CD4-positive, alpha-beta T cell treated with Interleukin-17A for 1 hour (primary cell): ENCODE measurements at regions not wholly inside any gene's neighbourhood (a gene's known extent, or its start where the extent isn't known, plus 50 kb on each side); places are given as distances from the start of the nearest gene placed in this dataset.

Experiments
- DNase-seq: peaks from one replicate; pipeline ENCODE4 v3.0.0-alpha.2; 2020

DNA sequence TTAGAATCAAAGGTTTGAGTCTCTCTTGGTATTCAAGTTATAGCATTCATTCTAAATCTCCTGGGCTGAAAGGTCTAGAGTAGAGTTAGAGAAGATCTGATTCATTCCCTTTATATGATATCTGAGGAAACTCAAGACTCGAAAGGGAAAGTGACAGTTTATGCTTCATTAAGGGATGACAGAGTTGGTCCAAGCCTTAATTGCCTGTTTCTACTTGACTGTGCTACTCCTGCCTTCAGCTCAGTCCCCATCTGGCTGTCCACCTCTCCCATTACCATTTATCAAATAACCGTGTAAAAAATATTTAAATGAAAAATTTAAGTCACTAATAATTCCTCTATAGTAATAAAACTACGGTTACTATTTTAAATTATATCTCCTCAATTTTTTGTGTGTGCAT lies 537.1 kb upstream of the MEX3C start:
- DNase-seq, result no peak

DNA sequence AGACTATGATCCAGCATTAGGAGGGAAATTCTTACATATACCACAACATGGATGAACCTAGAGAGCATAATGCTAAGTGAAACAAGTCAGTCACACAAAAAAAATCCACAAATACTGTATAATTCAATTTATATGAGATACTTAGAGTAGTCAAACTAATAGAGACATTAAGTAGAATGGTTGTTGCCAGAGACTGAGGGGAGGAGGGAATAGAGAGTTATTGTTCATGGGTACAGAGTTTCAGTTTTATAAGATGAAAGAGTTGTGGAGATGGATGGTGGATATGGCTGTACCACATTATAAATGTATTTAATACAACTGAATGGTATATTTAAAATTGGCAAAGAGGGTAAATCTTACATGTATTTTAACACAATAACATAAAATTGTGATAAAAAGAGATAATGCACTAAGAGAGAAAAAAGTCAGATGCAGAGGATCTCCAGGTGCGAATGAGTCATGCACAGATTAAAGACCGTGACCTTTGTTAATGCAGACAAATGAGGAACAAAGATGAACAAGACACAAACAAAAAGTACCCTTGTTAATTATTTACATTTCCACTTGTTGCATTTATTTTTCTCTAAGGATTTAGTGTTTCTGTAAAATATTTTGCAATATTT lies 541.7 kb upstream of the MEX3C start:
- DNase-seq, result no peak

DNA sequence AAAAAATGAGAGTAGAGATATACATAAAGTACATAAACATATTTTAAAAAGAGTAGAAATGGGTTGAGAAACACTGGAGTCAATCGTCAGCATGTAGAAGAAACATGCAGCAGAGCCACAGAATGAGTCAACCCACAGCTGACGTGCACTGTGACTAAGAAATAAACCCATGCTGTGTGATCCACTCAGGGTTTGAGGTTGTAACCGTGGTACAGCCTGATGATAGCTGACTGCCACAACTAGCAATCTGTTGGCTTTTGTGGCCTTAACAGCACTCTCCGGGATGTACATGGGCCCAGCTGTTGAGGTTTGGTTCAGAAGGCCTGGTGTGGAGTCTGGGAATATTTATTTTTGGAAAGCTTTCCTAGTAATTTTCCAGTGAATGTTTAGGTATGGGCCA lies 554.4 kb upstream of the MEX3C start:
- no peak for DNase-seq

DNA sequence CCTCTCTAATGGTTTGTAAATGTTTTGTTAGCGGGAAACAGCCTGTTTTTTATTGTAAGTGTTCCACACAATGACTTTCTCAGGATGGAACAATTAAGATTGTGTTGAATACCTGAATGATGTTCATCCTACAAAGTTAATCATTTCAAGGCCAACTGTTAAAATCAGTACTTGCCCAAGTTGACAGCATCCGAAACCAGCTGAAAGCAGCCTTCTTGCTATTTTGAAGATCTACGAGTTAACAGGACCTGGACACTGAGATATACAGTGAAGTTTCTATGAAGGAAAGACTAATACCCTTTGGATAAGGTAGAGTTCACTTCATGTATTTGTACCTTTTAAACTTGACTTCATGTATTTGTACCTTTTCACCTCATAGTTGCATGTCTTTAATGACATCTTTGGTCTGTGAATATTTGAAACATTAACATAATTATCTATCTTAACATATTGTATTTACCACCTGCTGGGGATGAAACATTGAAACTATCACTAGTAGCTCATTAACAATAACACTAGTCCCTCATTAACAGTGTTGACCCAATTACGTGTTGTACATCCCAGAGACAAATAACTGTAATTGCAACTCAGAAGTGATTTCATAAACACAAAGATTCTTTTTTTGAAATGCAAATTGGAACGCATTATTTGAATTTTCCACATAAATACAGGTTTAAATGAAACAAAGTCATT lies 556.0 kb upstream of the MEX3C start:
- no peak for DNase-seq

DNA sequence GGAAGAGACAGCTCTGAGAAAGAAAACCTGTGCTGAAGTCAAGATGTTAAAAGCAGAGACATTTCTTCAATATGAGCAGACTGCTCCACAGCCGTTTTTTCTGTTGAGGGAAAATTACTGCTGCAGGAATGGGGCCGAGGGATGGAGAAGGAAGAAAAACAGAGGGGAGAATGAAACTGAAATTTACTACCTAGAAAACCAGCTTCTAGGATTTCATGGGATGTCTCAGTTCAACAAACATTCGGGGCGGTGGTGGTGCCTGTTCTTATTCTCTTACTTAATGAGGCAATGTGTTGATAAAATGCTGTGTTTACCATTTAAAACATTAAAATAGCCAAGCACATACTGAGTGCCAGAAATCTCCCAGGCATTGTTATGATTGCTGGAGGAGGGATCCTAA lies 557.1 kb upstream of the MEX3C start:
- DNase-seq, result no peak

DNA sequence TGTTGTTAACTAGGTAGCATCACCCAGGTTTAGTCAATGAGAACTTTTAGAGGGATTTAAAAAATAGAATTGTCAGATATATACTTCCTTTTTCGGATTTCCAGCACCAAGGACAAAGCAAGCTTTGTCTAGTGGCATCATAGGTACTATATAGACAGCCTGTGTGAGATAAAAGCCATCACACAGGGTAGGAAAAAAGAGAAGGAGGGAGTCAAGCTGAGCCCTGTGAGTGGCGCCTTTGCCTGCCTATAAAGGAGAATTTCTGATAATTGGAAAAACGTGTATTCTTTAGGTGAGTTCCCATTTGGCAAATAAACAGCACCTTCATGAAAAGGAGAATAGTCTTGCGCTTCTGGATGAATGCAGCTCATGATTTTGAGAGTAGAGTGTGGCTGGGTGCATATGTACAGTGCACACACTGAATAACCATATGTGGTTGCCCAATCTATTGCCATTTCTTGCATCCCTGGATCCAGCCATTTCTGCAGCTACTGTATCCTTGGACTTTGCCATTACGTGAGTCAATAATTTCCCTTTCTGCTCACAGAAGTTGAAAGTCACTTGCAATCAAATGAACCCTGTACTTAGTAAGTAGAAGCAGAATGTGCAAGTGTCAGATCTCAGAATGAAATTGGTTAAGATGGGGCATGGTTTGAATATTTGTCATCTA lies 559.9 kb upstream of the MEX3C start:
- DNase-seq, result no peak

DNA sequence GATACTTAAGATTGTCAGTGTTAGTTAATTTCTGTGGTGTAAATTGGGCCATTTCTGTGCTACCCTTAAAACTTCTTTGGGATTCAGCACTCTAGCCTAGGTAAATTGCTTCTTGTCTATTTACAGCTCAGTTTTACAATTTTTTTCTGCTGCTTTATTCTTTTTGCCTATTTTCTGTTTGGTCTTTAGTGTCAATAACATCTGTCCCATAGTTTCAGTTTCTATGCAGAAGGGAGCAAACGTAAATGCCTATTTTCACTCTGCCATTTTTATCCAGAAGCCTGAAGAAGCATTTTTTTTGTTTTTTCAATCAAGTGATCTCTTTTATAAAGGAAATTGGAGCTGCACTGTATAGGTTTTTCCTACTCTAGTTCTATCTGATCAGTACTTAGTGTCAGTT lies 564.9 kb upstream of the MEX3C start:
- DNase-seq, result no peak

DNA sequence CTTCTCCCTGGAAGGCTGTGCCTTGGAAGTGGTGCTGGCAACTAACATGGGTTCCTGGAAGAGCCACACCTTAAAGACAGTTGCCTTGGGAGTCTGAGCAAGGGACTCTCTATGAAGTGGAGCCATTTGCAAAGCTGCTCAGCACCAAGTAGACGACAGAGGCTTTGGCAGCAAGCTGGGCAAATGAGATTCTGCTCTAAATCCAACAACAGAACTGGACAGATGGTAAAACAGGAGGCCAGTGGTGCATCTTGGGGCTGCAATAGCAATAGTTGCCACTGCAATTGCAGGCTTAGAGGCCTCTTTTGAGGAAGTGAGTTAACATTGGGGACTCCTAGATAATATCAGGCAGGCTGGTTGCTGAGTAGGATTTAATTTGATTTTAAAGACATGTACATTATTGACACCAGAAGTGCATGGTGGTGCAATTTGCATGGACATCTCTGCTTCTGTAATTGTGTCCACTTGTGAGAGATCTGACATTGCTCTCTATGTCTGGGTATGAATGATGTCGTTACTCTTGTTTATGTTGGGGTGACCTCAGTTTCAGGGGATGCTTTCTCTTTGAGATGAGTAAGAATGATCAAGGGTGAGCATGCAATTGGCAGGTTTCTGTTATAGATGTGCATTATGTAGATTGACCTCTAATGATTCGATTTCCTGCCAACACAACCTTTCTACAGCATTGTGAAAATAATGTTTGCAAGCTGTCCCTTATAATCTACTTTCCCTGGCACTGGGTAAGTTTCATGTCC lies 568.3 kb upstream of the MEX3C start:
- DNase-seq, result no peak

DNA sequence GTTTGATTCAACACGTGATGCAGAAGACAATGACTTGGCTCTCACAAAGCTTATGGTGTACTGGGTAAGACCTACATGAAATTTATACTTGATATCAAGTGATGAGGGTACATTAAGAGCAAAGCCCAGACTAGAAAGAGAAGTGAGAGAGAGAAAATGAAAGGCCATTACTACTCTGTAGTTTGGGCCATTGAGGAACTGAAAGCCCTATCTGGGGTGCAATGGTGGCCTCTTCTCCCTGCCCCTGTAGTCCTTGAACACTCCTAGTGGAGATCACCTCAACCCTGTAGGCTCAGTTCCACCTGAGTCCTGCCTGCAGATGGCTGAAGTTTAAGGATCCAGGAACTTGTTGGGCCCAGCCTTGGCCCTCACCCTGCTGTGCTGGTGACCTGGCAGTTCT lies 569.8 kb upstream of the MEX3C start:
- no peak for DNase-seq

DNA sequence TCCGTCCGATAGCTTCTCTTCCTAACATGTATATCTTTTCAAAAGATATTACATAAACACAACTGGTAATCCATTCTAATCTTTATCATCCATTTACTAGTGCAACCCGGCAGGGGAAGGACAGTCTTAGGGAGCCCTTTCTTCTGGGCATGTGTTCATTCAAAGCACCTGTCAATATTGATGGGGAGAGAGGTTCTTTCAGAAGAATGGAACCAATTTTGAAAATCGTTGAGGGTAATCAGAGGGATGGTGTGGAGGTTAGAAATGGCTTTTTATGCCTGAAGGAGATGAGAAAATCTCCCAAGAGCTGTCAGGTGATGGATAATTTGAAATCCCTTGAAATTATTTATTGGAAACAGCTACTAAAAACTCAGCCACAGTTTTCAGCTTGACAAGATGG lies 561.9 kb upstream of the DCC start:
- DNase-seq, result no peak

DNA sequence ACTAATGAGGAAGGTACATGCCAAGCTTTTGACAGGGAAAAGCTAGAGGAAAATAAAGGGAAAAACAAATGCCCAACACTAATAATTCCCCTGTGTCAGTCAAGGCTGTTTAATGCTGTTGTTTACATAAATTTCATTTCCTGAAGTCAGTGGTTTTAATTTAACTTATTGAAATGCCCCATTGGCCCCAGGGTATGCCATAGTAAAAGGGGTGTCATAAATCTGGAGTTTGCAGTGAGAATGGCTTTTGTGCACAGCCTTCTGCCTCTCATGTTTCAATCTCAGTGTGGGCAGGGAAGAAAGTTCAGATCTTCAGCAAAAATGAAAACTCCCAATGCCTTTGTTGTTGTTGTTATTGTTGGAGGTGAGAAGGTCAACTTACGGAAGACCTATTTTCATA lies 550.1 kb upstream of the DCC start:
- DNase-seq, result no peak

DNA sequence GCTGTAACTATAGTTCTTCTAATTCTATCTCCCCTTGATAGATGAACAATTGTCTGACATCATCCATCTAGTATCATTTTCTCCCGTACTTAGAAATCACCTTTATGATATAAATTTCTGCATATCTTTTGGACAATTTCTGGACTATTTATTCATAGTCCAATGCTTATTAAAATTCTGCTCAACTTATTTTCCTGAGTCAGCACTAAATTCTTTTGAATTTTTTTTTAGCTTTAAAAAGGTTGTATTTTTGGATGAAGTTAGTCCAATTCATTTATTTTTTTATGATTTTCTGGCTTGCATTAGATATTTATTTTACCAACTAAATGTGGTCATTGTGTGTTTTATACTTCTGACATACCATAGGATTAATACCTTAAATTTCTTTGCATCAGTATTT lies 538.5 kb upstream of the DCC start:
- no peak for DNase-seq

DNA sequence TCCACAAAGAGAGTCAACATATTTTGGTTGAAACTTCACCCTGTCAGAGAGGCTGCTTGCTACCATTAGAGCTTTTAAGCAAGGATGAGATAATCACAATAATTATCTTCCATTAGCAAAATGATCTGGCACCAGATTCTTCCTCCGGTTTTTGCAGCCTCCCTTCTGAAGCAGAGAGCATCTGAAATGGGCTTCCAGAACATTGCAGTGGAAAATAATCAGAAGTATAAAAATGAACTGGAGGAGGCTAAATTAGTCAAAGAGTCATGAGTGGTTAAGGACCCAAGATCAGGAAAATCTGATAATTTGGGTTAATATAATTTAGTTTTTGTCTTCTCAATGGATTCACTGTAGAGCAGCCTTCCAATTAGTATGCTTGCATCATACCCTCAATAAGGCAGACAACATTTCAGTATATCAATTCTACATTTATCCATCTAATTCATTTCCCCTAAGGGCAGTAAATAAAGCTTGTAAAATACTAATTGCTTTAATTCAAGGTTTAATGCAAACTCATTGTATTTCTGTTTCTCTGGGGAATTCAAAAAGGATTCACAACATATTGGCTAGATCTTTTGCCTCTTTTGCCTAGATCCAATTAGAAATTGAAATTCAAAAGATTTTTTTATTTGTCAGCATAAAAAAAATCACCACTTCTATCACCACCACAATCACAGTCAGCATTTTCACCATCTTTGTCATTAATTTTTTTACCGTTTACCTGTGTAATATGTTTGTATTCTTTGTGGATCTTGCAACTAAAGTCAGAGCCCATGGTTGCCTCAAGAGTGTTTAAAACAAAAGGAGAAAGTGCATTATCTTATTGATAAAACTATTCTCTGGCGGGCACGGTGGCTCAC lies 537.2 kb upstream of the DCC start:
- DNase-seq, result no peak

DNA sequence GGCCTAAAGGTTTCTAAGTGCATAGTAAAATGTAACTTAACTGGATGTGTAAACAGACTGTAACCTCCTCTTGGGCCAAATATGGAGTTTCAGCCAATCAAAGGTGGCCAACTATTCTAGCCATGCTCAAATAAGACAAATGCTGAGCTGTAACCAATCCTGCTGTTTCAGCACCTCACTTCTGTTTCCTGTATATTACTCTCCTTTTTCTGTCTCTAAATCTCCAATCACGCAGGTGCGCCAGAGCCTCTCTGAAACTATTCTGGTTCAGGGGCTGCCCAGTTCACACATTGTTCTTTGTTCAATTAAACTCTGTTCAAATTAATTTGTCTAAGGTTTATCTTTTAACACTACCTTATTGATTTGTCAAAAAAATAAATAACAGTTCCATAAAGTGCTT lies 532.7 kb upstream of the DCC start:
- DNase-seq, result no peak

DNA sequence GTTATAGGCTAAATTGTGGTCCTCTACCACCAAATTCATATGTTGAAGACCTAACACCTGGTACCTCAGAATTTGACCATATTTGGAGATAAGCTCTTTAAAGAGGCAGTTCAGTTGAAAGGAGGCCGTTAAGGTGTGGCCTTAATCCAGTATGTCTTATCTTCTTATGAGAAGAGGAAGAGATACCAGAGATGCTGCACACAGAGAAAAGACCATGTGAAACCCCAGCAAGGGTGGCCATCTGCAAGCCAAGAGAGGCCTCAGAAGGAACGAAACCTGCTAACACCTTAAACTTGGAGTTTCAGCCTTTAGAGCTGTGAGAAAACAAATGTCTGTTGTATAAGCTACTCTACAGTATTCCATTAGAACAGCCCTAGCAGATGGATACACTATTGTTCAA lies 528.1 kb upstream of the DCC start:
- no peak for DNase-seq

DNA sequence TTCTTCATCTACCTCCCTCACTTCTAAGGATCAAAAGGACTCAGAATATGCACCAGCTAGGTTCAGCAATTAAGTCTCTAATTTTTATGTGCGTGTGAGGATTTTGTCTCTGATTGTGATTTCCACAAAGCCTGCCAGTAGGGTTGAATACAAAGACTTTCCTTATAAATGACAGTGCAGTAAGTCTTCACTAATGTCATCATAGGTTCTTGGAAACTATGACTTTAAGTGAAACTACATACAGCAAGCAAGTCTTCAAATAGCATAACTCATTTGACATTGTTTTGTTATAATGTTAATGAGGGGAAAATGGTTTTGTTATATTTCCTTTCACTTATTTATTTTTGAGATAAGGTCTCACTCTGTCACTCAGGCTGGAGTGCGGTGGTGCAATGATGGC lies 526.3 kb upstream of the DCC start:
- no peak for DNase-seq

DNA sequence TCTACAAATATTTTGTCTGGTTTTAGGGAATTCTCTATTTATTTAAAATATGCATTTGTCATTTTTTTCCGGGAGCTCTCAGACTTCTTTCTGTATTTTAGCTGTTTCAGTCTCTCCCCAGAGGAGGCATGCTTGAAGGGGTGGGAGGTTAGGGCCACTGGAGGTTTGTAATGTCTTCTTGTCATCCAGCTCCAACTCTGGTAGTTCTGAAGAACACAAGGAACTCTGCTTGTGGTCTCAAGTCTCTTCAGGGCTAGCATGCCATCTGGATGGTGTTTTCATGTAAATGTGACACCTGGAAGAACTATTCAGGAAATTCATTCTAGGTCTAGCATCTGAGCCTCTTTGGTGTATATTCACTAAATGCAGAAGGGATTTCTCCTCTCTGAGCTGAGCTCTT lies 518.4 kb upstream of the DCC start:
- DNase-seq, result no peak

DNA sequence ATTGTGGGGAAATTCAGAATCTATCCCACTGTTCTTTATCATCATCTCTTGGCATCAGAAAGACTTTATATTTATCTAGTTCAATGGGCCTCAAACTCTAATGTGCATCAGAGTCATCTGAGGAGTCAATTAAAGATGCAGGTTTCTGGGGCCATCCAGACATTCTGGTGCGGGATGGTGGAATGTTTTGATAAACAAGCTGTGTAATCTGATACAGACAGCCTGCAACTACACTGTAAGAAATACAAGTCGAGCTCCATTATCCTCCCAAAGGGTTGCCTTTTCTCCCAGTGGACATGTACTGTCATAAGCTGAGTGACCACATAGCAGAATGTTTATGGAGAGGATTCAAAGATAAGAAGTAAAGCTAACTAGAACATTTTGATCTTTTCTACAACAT lies 515.3 kb upstream of the DCC start:
- no peak for DNase-seq

DNA sequence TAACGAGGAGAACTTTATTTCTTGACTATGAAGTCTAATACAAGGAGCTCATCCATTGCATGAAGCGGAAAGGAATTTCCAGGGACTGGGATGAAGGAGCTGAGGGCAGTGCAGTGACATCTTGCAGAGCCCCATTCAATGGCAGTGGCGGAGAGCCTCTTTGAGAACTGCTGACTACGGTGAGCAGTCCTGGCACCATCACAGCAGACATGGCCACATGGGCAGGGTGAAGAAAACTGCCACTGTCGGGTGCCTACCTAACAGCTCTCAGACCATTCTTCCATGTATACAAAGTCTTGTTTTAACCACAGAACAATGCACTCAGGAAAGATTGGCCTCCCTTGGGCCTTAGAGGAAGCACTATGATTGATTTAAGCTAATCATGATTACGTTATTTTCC lies 506.1 kb upstream of the DCC start:
- no peak for DNase-seq

DNA sequence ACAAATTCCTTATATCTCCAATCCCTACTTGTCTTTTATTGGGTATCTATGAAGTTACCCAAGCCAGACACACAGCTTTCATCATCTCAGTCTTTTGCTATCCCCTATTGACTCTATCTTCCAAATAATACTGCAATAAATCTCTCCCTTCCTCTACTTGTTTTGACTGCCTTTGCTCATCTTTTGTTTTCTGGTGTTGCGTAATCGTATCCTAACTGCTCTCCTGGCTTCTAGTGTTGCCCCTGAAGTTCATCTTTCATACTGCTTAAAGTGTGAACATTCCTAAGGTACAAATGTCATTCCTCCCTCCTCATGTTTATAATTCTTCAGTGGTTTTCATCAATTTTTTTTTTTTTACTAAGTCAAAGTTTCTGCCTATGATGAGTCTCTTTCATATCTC lies 491.3 kb upstream of the DCC start:
- DNase-seq, result no peak

DNA sequence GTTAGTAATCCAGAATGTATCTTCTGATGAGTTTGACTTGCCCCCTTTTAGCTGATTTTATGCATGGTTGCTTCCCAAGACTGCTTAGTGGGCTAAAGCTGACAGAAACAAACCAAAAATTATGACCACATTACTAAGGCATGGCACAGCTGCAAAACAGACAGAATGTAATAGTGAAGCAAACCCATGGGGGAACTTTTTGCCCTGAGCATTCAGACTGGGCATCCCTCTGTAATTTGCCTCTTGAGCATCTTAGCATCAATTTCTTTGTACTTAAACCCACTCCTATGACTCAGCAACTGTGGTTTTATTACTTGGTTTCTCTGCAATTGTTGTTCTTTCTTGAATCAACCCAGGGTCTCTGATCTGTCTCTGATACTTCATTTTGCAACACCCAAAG lies 487.3 kb upstream of the DCC start:
- no peak for DNase-seq

DNA sequence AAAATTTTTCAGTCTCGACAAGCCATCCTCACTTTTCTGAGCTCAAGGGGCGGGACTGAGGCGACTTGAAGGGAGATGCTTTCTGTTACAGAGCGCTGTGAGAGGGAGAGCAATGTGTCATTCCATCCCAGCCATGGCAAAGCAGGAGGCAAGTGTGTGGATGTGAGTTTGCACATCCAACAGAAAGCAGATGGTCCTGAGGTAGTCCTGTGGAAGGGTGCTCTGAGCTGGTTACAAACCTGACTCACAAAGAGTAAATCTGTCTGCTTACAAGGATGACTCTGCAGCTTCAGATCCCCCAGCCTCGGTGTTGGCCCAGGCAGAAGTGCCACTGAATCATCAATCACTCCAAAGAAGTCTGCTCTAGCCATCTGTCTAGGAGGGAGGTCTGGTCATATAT lies 482.0 kb upstream of the DCC start:
- DNase-seq, result no peak

DNA sequence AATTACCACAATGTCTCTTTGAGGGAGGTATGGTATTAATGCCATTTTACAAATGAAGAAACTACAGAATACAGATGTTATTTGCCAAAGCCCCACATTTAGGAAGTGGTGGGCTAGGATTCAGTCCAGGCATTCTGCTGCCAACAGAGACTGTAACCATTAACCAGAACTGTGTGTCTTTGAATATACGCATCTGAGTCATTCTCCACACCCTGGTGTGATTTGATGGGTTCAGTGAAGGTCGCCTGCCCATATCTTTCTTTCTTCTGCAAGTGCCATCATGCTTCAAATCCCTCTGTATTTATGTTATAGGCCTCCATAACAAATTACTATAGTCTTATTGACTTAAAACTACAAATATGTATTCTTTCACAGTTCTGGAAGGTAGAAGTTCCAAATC lies 479.0 kb upstream of the DCC start:
- DNase-seq, result no peak
